ENCODE measurements at regions not wholly inside any gene's neighbourhood (a gene's known extent, or its start where the extent isn't known, plus 50 kb on each side); places are given as distances from the start of the nearest gene placed in this dataset.

- no peaks in the 10 kb centered on the region for H3K79me2 ChIP-seq (ENCODE audit: control insufficient read depth, insufficient read depth, low read length, unreplicated experiment)
- no peaks in the 10 kb centered on the region for H3K4me1 ChIP-seq (ENCODE audit: control insufficient read depth, insufficient read depth, low read length, unreplicated experiment)
- H3K36me3 ChIP-seq (ENCODE audit: insufficient read depth, low read length) = no peaks in the 10 kb centered on the region
- H3K27me3 ChIP-seq (ENCODE audit: insufficient read depth, low read length) = no peaks in the 10 kb centered on the region
- H3K27ac ChIP-seq (ENCODE audit: low read depth, low read length) = no peak overlapping the region
- no peak overlapping the region for H2AFZ ChIP-seq (ENCODE audit: low read length, unreplicated experiment)
- H3K4me3 ChIP-seq (ENCODE audit: low read depth, low read length) = no peak overlapping the region
These were observed 180.0 kb downstream of the MN1 start for GRCh38 chr22:27621486-27622070.

GRCh38 chr22:27624042-27624441, 177.5 kb downstream of the MN1 start:
- Histone ChIP-seq H3K79me2 (ENCODE audit: control insufficient read depth, insufficient read depth, low read length, unreplicated experiment) (no peaks in the 10 kb centered on the region), H3K4me3 (ENCODE audit: low read depth, low read length) (no peak overlapping the region), H2AFZ (ENCODE audit: low read length, unreplicated experiment) (no peak overlapping the region), H3K4me1 (ENCODE audit: control insufficient read depth, insufficient read depth, low read length, unreplicated experiment) (no peaks in the 10 kb centered on the region), H3K27ac (ENCODE audit: low read depth, low read length) (no peak overlapping the region), H3K36me3 (ENCODE audit: insufficient read depth, low read length) (no peaks in the 10 kb centered on the region), H3K27me3 (ENCODE audit: insufficient read depth, low read length) (no peaks in the 10 kb centered on the region)

GRCh38 chr22:27624705-27625104, 176.9 kb downstream of the MN1 start:
- Histone ChIP-seq H3K27ac (ENCODE audit: low read depth, low read length) (no peak overlapping the region), H3K4me1 (ENCODE audit: control insufficient read depth, insufficient read depth, low read length, unreplicated experiment) (no peaks in the 10 kb centered on the region), H3K79me2 (ENCODE audit: control insufficient read depth, insufficient read depth, low read length, unreplicated experiment) (no peaks in the 10 kb centered on the region), H2AFZ (ENCODE audit: low read length, unreplicated experiment) (no peak overlapping the region), H3K4me3 (ENCODE audit: low read depth, low read length) (no peak overlapping the region), H3K36me3 (ENCODE audit: insufficient read depth, low read length) (no peaks in the 10 kb centered on the region), H3K27me3 (ENCODE audit: insufficient read depth, low read length) (no peaks in the 10 kb centered on the region)

GRCh38 chr22:27625769-27626674, 175.5 kb downstream of the MN1 start:
- no peaks in the 10 kb centered on the region for H3K36me3 ChIP-seq (ENCODE audit: insufficient read depth, low read length)

GRCh38 chr22:27626675-27627443, 174.7 kb downstream of the MN1 start:
- Histone ChIP-seq H3K27ac (ENCODE audit: low read depth, low read length) (no peak overlapping the region), H3K36me3 (ENCODE audit: insufficient read depth, low read length) (no peaks in the 10 kb centered on the region), H3K4me1 (ENCODE audit: control insufficient read depth, insufficient read depth, low read length, unreplicated experiment) (no peaks in the 10 kb centered on the region), H3K4me3 (ENCODE audit: low read depth, low read length) (no peak overlapping the region), H2AFZ (ENCODE audit: low read length, unreplicated experiment) (no peak overlapping the region), H3K27me3 (ENCODE audit: insufficient read depth, low read length) (no peaks in the 10 kb centered on the region), H3K79me2 (ENCODE audit: control insufficient read depth, insufficient read depth, low read length, unreplicated experiment) (no peaks in the 10 kb centered on the region)

More at GRCh38 chr22:27625769-27626674, 175.5 kb downstream of the MN1 start:
- H3K4me3 ChIP-seq (ENCODE audit: low read depth, low read length) = no peak overlapping the region
- no peaks in the 10 kb centered on the region for H3K27me3 ChIP-seq (ENCODE audit: insufficient read depth, low read length)
- H3K79me2 ChIP-seq (ENCODE audit: control insufficient read depth, insufficient read depth, low read length, unreplicated experiment) = no peaks in the 10 kb centered on the region
- no peak overlapping the region for H2AFZ ChIP-seq (ENCODE audit: low read length, unreplicated experiment)
- no peak overlapping the region for H3K27ac ChIP-seq (ENCODE audit: low read depth, low read length)
- no peaks in the 10 kb centered on the region for H3K4me1 ChIP-seq (ENCODE audit: control insufficient read depth, insufficient read depth, low read length, unreplicated experiment)

- H3K27me3 ChIP-seq (ENCODE audit: insufficient read depth, low read length) = no peaks in the 10 kb centered on the region
- no peaks in the 10 kb centered on the region for H3K79me2 ChIP-seq (ENCODE audit: control insufficient read depth, insufficient read depth, low read length, unreplicated experiment)
- no peaks in the 10 kb centered on the region for H3K36me3 ChIP-seq (ENCODE audit: insufficient read depth, low read length)
- no peaks in the 10 kb centered on the region for H3K4me1 ChIP-seq (ENCODE audit: control insufficient read depth, insufficient read depth, low read length, unreplicated experiment)
- H2AFZ ChIP-seq (ENCODE audit: low read length, unreplicated experiment) = no peak overlapping the region
- no peak overlapping the region for H3K27ac ChIP-seq (ENCODE audit: low read depth, low read length)
- H3K4me3 ChIP-seq (ENCODE audit: low read depth, low read length) = no peak overlapping the region
These were observed 174.1 kb downstream of the MN1 start for GRCh38 chr22:27627444-27627833.

GRCh38 chr22:27627901-27628300, 173.7 kb downstream of the MN1 start:
- Histone ChIP-seq H3K27ac (ENCODE audit: low read depth, low read length) (no peak overlapping the region), H3K4me1 (ENCODE audit: control insufficient read depth, insufficient read depth, low read length, unreplicated experiment) (no peaks in the 10 kb centered on the region)

GRCh38 chr22:27628341-27628740, 173.2 kb downstream of the MN1 start:
- no peak overlapping the region for H3K4me3 ChIP-seq (ENCODE audit: low read depth, low read length)
- no peaks in the 10 kb centered on the region for H3K36me3 ChIP-seq (ENCODE audit: insufficient read depth, low read length)
- no peak overlapping the region for H2AFZ ChIP-seq (ENCODE audit: low read length, unreplicated experiment)
- H3K27ac ChIP-seq (ENCODE audit: low read depth, low read length) = no peak overlapping the region
- H3K27me3 ChIP-seq (ENCODE audit: insufficient read depth, low read length) = no peaks in the 10 kb centered on the region
- no peaks in the 10 kb centered on the region for H3K79me2 ChIP-seq (ENCODE audit: control insufficient read depth, insufficient read depth, low read length, unreplicated experiment)
- H3K4me1 ChIP-seq (ENCODE audit: control insufficient read depth, insufficient read depth, low read length, unreplicated experiment) = no peaks in the 10 kb centered on the region

More at GRCh38 chr22:27627901-27628300, 173.7 kb downstream of the MN1 start:
- Histone ChIP-seq H3K36me3 (ENCODE audit: insufficient read depth, low read length) (no peaks in the 10 kb centered on the region), H2AFZ (ENCODE audit: low read length, unreplicated experiment) (no peak overlapping the region), H3K27me3 (ENCODE audit: insufficient read depth, low read length) (no peaks in the 10 kb centered on the region), H3K79me2 (ENCODE audit: control insufficient read depth, insufficient read depth, low read length, unreplicated experiment) (no peaks in the 10 kb centered on the region), H3K4me3 (ENCODE audit: low read depth, low read length) (no peak overlapping the region)

GRCh38 chr22:27628891-27629631, 172.5 kb downstream of the MN1 start:
- no peaks in the 10 kb centered on the region for H3K4me1 ChIP-seq (ENCODE audit: control insufficient read depth, insufficient read depth, low read length, unreplicated experiment)
- H3K79me2 ChIP-seq (ENCODE audit: control insufficient read depth, insufficient read depth, low read length, unreplicated experiment) = no peaks in the 10 kb centered on the region
- no peak overlapping the region for H2AFZ ChIP-seq (ENCODE audit: low read length, unreplicated experiment)
- no peak overlapping the region for H3K4me3 ChIP-seq (ENCODE audit: low read depth, low read length)
- no peaks in the 10 kb centered on the region for H3K27me3 ChIP-seq (ENCODE audit: insufficient read depth, low read length)
- H3K36me3 ChIP-seq (ENCODE audit: insufficient read depth, low read length) = no peaks in the 10 kb centered on the region
- H3K27ac ChIP-seq (ENCODE audit: low read depth, low read length) = no peak overlapping the region
